VCaP (cell line): ENCODE measurements at regions not wholly inside any gene's neighbourhood (a gene's known extent, or its start where the extent isn't known, plus 50 kb on each side); places are given as distances from the start of the nearest gene placed in this dataset.

Source experiments
- H3K27ac ChIP-seq: fragments of 450-650 bp; 2 replicates; pipeline ENCODE4 v1.5.1; 2017
- CTCF ChIP-seq: fragments of 450-650 bp; conservative IDR thresholded peaks from 2 replicates; pipeline ENCODE4 v1.5.1; 2017; ENCODE audit warnings: mild to moderate bottlenecking, moderate library complexity

- no peak overlapping the region for H3K27ac ChIP-seq
- TF ChIP-seq CTCF = no peak
These were observed 462.1 kb upstream of the DPP6 start for GRCh38 chr7:153590136-153590535.

DNA sequence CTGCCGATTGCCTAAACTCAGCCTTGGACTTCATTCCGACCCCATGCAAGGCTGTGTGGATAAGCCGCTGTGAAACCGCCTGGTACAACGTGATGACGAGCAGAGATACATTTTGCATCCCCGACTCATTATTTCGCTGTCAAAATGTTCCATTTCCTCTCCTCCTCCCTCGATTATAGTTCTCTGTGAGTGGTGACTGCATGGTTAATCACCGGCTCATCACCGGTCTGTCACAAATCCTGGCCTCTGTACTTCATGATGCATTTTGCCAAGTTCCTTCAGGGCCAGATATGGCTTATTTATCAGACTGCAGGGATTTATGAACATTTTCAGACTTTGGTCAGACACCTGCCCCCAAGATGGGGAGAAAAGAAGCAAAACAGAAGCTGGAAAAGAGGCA lies 461.6 kb upstream of the DPP6 start:
- TF ChIP-seq CTCF = no peak
- no peak overlapping the region for H3K27ac ChIP-seq

DNA sequence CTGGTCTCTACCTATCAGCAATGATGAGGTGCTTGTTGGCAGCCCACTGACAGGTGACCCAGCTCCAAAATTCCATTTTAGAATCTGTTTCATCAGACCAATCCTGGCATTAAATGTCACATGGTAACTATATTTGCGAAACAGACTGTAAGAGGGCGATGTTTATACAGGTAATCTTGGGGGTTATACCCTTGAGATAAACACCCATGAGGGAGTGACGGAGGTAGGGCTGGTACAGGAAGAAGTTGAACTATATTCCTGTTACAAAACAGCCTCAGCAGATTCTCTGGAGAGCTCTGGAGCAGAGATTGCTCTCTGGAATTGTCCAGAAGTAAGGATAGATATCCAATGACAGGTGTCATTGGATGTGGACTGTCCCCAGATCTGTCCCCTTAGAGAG lies 444.8 kb upstream of the DPP6 start:
- no peak for TF ChIP-seq CTCF
- no peak overlapping the region for H3K27ac ChIP-seq

DNA sequence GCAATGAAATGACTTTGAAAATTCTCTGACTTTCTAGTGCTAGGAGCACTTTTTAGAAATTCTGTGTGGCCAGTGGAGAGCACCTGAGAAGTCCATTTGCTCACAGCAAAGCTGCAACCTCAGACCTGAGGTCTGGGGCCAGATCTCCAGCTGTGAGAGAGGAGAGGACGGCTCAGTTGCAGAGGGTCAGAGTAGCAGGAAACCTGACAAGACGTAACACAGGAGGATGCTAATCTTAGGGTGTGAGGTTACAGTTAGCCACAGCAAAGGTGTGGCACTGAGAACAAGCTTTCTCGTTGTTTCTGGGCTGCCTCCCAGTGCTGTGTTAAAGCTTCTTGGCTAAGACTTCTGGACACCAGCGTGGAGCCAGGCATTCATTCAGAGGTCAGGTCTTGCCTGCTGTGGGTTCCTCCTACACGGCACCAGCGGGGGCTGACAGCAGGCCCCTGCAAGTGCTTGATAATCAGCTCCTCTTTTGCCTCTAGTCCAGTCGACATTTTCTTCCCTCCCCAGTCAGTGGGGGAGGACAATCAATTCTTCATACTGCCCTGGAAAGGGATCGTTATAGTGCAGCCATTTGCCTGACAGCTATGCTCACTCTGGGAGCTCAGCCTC lies 435.4 kb upstream of the DPP6 start:
- no peak overlapping the region for H3K27ac ChIP-seq
- TF ChIP-seq CTCF = no peak

DNA sequence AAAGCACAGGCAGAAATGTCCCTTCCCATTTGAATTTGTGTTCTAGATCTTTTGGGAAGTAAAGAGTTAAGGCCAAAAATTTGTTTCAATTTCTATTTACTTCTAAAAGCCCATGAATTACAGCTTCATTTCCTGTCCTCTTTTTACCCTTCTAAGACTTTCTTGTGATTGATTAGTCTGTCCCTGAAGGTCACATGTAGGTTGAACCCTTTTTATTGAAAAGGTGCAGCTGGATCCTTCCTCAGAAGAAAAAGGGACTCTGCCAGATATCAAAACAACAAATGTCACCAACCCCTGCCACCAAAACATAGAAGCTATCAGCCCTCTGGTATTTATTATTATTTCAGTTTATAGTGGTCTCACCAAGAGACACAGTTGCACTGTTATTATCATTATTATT lies 424.9 kb upstream of the DPP6 start:
- TF ChIP-seq CTCF = no peak
- no peak overlapping the region for H3K27ac ChIP-seq

- no peak for TF ChIP-seq CTCF
- H3K27ac ChIP-seq = no peak overlapping the region; the same call in 1 of the 2 replicates
These were observed 423.8 kb upstream of the DPP6 start for GRCh38 chr7:153628406-153628805.

DNA sequence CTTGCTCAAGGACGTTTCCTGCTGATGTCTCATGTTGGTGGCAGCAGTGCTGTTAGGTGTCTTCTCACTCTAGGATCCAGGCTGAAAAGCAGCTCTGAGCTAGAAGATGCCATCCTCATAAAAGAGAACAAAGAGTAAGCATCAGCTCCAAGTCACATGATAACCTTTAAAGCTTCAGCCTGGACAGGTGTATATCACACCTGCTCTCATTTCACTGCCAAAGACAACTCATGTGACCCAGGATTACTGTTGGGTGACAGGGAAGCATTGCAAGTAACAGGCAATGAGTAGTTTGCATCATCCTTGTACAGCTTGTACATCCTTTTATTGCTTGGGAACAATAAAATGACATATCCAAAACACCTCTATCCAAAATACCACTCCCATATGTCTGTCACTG lies 423.4 kb upstream of the DPP6 start:
- no peak for TF ChIP-seq CTCF
- no peak overlapping the region; the same call in 1 of the 2 replicates for H3K27ac ChIP-seq
